OCI-LY3 (cell line): ENCODE measurements at regions not wholly inside any gene's neighbourhood (a gene's known extent, or its start where the extent isn't known, plus 50 kb on each side); places are given as distances from the start of the nearest gene placed in this dataset.

ENCODE experiments used
- EZH2phosphoT487 ChIP-seq: fragments of 200-600 bp; shearing (Covaris generic); IDR thresholded peaks from 2 replicates; pipeline ENCODE4 v1.6.1; 2018; ENCODE audit warnings: antibody characterized with exemption, mixed run types, low read depth
- TF ChIP-seq, protein P1 (sequence below): fragments of 200-600, 300-600 bp; sonication (generic); IDR thresholded peaks from 2 replicates; pipeline ENCODE4 v1.5.1; 2014; ENCODE audit warnings: antibody characterized with exemption, low read length, low read depth

GRCh38 chr10:3871424-3871996 lies 86.5 kb upstream of the KLF6 start:
- TF ChIP-seq, protein P1, sequence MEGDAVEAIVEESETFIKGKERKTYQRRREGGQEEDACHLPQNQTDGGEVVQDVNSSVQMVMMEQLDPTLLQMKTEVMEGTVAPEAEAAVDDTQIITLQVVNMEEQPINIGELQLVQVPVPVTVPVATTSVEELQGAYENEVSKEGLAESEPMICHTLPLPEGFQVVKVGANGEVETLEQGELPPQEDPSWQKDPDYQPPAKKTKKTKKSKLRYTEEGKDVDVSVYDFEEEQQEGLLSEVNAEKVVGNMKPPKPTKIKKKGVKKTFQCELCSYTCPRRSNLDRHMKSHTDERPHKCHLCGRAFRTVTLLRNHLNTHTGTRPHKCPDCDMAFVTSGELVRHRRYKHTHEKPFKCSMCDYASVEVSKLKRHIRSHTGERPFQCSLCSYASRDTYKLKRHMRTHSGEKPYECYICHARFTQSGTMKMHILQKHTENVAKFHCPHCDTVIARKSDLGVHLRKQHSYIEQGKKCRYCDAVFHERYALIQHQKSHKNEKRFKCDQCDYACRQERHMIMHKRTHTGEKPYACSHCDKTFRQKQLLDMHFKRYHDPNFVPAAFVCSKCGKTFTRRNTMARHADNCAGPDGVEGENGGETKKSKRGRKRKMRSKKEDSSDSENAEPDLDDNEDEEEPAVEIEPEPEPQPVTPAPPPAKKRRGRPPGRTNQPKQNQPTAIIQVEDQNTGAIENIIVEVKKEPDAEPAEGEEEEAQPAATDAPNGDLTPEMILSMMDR = no peak
- no peak for TF ChIP-seq EZH2phosphoT487
